Smooth muscle cell (in vitro differentiated cells): ENCODE measurements at regions not wholly inside any gene's neighbourhood (a gene's known extent, or its start where the extent isn't known, plus 50 kb on each side); places are given as distances from the start of the nearest gene placed in this dataset.

ENCODE experiments used
- DNase-seq: peaks from one replicate; lab custom pipeline; 2025; ENCODE audit not compliant: unreplicated experiment; lab: John Stamatoyannopoulos, UW
- H2AFZ ChIP-seq: fragments of 200-600 bp; sonication (generic); 2 replicates; pipeline ENCODE4 v1.6.0; 2016; ENCODE audit warnings: antibody characterized with exemption, low read depth, mild to moderate bottlenecking
- H3F3A ChIP-seq: fragments of 200-600 bp; sonication (generic); 2 replicates; pipeline ENCODE4 v1.6.0; 2017; ENCODE audit warnings: antibody characterized with exemption, low read depth
- H3K27ac ChIP-seq: fragments of 200-600 bp; sonication (generic); 2 replicates; pipeline ENCODE4 v1.5.1; 2016; ENCODE audit warnings: low read depth, mild to moderate bottlenecking
- H3K27me3 ChIP-seq: fragments of 200-600 bp; sonication (generic); 2 replicates; pipeline ENCODE4 v1.6.1; 2016; ENCODE audit warnings: low read depth, mild to moderate bottlenecking
- H3K36me3 ChIP-seq: fragments of 200-600 bp; sonication (generic); 2 replicates; pipeline ENCODE4 v1.5.1; 2016; ENCODE audit warnings: low read depth
- H3K4me1 ChIP-seq: fragments of 200-600 bp; sonication (generic); 2 replicates; pipeline ENCODE4 v1.5.1; 2016; ENCODE audit warnings: low read depth
- H3K4me2 ChIP-seq: fragments of 200-600 bp; sonication (generic); 2 replicates; pipeline ENCODE4 v1.6.0; 2016; ENCODE audit warnings: mild to moderate bottlenecking
- H3K4me3 ChIP-seq: fragments of 200-600 bp; sonication (generic); 2 replicates; pipeline ENCODE4 v1.5.1; 2016; ENCODE audit warnings: mild to moderate bottlenecking
- H3K79me2 ChIP-seq: fragments of 200-600 bp; sonication (generic); 2 replicates; pipeline ENCODE4 v1.6.0; 2016; ENCODE audit warnings: low read depth, mild to moderate bottlenecking
- H3K9ac ChIP-seq: fragments of 200-600 bp; sonication (generic); 2 replicates; pipeline ENCODE4 v1.6.0; 2016; ENCODE audit warnings: low read depth
- H3K9me3 ChIP-seq: fragments of 200-600 bp; sonication (generic); replicated peaks from 2 replicates; pipeline ENCODE4 v1.5.1; 2016; ENCODE audit warnings: low read depth
- H4K20me1 ChIP-seq: fragments of 200-600 bp; sonication (generic); 2 replicates; pipeline ENCODE4 v1.6.0; 2016; ENCODE audit warnings: low read depth
- CTCF ChIP-seq: fragments of 200-600 bp; sonication (generic); IDR thresholded peaks from 2 replicates; pipeline ENCODE4 v1.5.1; 2017; ENCODE audit warnings: borderline replicate concordance, mild to moderate bottlenecking, antibody characterized with exemption; ENCODE audit not compliant: insufficient read depth, poor library complexity, severe bottlenecking
- WGBS: methylation state at CpG from one replicate; pipeline ENCODE4 v1.1.7; 2016; ENCODE audit warnings: low lambda C conversion rate; 5-methylcytosine and 5-hydroxymethylcytosine counted together

GRCh38 chr14:27061299-27061698 lies 463.5 kb upstream of the NOVA1 start:
- Histone ChIP-seq H3K27me3 (no peaks in the 10 kb centered on the region), H3K36me3 (no peaks in the 10 kb centered on the region), H4K20me1 (no peaks in the 10 kb centered on the region), H2AFZ (no peak overlapping the region), H3K27ac (no peak overlapping the region), H3K4me1 (no peaks in the 10 kb centered on the region), H3K9ac (no peak overlapping the region), H3K4me3 (no peak overlapping the region), H3K4me2 (no peak overlapping the region), H3F3A (no peaks in the 10 kb centered on the region), H3K79me2 (no peaks in the 10 kb centered on the region), H3K9me3 (no peaks in the 10 kb centered on the region)
- WGBS: 95% methylated on average over 2 of the region's 2 CpGs
- no peak for TF ChIP-seq CTCF
- no peak for DNase-seq

GRCh38 chr14:27063959-27064358 lies 466.1 kb upstream of the NOVA1 start:
- Histone ChIP-seq H3K4me1 (no peaks in the 10 kb centered on the region), H3K4me2 (no peak overlapping the region), H3K4me3 (no peak overlapping the region), H3K9me3 (no peaks in the 10 kb centered on the region), H3K36me3 (no peaks in the 10 kb centered on the region), H3F3A (no peaks in the 10 kb centered on the region), H3K27me3 (no peaks in the 10 kb centered on the region), H3K79me2 (no peaks in the 10 kb centered on the region), H4K20me1 (no peaks in the 10 kb centered on the region), H2AFZ (no peak overlapping the region), H3K9ac (no peak overlapping the region), H3K27ac (no peak overlapping the region)
- DNase-seq: no peak
- TF ChIP-seq CTCF: no peak

- Histone ChIP-seq H3K9ac (no peak overlapping the region), H3K4me2 (no peak overlapping the region), H3K4me1 (no peaks in the 10 kb centered on the region), H2AFZ (no peak overlapping the region), H3F3A (no peaks in the 10 kb centered on the region), H3K27me3 (no peaks in the 10 kb centered on the region), H3K36me3 (no peaks in the 10 kb centered on the region), H4K20me1 (no peaks in the 10 kb centered on the region), H3K4me3 (no peak overlapping the region), H3K9me3 (no peaks in the 10 kb centered on the region), H3K79me2 (no peaks in the 10 kb centered on the region), H3K27ac (no peak overlapping the region)
- DNase-seq: no peak
- WGBS: 48% methylated on average over 2 of the region's 2 CpGs
- no peak for TF ChIP-seq CTCF
Observed at GRCh38 chr14:27065886-27066285, 468.1 kb upstream of the NOVA1 start.

GRCh38 chr14:27067961-27068360 lies 470.1 kb upstream of the NOVA1 start:
- Histone ChIP-seq H3K9ac (no peak overlapping the region), H2AFZ (no peak overlapping the region), H3K4me3 (no peak overlapping the region), H3K36me3 (no peaks in the 10 kb centered on the region), H3K79me2 (no peaks in the 10 kb centered on the region), H3K4me1 (no peaks in the 10 kb centered on the region), H4K20me1 (no peaks in the 10 kb centered on the region), H3K27ac (no peak overlapping the region), H3F3A (no peaks in the 10 kb centered on the region), H3K4me2 (no peak overlapping the region), H3K27me3 (no peaks in the 10 kb centered on the region), H3K9me3 (no peaks in the 10 kb centered on the region)
- TF ChIP-seq CTCF: no peak
- DNase-seq: no peak
- 88% methylated on average over 2 of the region's 2 CpGs for WGBS
